Prostate gland (tissue), 2 donors: ENCODE measurements at regions not wholly inside any gene's neighbourhood (a gene's known extent, or its start where the extent isn't known, plus 50 kb on each side); places are given as distances from the start of the nearest gene placed in this dataset.

Experiments
- DNase-seq: peaks from one replicate; pipeline ENCODE4 v3.0.0-alpha.2; 2019; ENCODE audit warnings: low spot score
- H3K27ac ChIP-seq, 2 donors: fragments of 200-600 bp; sonication (generic); 2 replicates each; pipeline ENCODE4 v1.5.1; 2017 to 2019
- H3K27me3 ChIP-seq: fragments of 200-600 bp; sonication (generic); replicated peaks from 2 replicates; pipeline ENCODE4 v1.5.1; 2019; ENCODE audit not compliant: insufficient read depth
- H3K36me3 ChIP-seq, 2 donors: fragments of 200-600 bp; sonication (generic); 1 replicate in 1 of 2; 2 replicates in 1 of 2; pipeline versions ENCODE4 v1.5.1 to v1.8.1; 2017 to 2019
- H3K4me1 ChIP-seq: fragments of 200-600 bp; sonication (generic); replicated peaks from 2 replicates; pipeline ENCODE4 v1.5.1; 2019
- H3K4me3 ChIP-seq, 2 donors: fragments of 200-600 bp; sonication (generic); 2 replicates each; pipeline ENCODE4 v1.5.1; 2017 to 2019
- H3K9me3 ChIP-seq: fragments of 200-600 bp; sonication (generic); 2 replicates; pipeline ENCODE4 v1.5.1; 2017
- POLR2A ChIP-seq: fragments of 450-650 bp; IDR thresholded peaks from one replicate; pipeline ENCODE4 v1.6.1; 2016; ENCODE audit warnings: antibody characterized with exemption, mild to moderate bottlenecking
- POLR2AphosphoS5 ChIP-seq: sonication (generic); formaldehyde crosslinking; IDR thresholded peaks from one replicate; pipeline ENCODE4 v1.6.1; 2017; ENCODE audit warnings: antibody characterized with exemption
- WGBS: methylation state at CpG from one replicate; pipeline ENCODE4 v1.1.5; 2018; 5-methylcytosine and 5-hydroxymethylcytosine counted together
- intact Hi-C: fragments of 100-400 bp; cut with DNase I; formaldehyde crosslinking; loops from one replicate; pipeline ENCODE4 v1.14.2; 2022
- TF ChIP-seq, protein P1 (sequence below), 4 experiments: fragments of 200-600 bp in 2 of 4; fragments of 450-650 bp in 2 of 4; sonication (generic) in 2 of 4; IDR thresholded peaks; 1 replicate in 3 of 4; 2 replicates in 1 of 4; pipeline ENCODE4 v1.5.1; 2016 to 2019; ENCODE audit warnings: antibody characterized with exemption in 4 of 4, mild to moderate bottlenecking in 2 of 4, moderate library complexity in 2 of 4

DNA sequence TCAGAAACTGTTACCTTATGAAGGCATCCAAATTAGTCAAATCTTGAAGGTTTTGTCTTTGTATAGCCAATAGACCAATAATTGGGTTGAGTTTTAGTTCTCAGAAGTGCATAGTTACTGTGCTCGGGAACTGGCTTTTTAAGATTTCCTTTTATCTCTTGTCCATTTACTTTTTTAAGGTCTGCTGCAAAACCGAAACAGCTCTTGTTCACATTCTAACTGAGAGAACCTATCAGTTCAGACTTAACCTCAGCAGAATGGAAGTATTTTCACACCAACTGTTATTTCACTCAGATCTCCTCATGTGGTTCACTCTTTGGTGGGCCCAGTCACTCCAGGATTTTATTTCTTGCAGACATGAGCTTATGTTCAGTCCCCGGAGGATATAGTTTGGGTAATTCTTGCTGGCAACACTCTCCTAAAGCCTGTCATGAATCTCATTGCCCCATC is 55.5 kb downstream of the TPBG start:
- no peak for DNase-seq
- TF ChIP-seq POLR2A = no peak
- TF ChIP-seq, protein P1, sequence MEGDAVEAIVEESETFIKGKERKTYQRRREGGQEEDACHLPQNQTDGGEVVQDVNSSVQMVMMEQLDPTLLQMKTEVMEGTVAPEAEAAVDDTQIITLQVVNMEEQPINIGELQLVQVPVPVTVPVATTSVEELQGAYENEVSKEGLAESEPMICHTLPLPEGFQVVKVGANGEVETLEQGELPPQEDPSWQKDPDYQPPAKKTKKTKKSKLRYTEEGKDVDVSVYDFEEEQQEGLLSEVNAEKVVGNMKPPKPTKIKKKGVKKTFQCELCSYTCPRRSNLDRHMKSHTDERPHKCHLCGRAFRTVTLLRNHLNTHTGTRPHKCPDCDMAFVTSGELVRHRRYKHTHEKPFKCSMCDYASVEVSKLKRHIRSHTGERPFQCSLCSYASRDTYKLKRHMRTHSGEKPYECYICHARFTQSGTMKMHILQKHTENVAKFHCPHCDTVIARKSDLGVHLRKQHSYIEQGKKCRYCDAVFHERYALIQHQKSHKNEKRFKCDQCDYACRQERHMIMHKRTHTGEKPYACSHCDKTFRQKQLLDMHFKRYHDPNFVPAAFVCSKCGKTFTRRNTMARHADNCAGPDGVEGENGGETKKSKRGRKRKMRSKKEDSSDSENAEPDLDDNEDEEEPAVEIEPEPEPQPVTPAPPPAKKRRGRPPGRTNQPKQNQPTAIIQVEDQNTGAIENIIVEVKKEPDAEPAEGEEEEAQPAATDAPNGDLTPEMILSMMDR (IDR thresholded peaks at IDR 0.05) = no peak
- TF ChIP-seq POLR2AphosphoS5 = no peak
- WGBS = 86% methylated on average over 3 of the region's 3 CpGs
- no peak overlapping the region for H3K27ac ChIP-seq
- intact Hi-C loops = no loop called here
- H3K4me1 ChIP-seq = no peaks in the 10 kb centered on the region
- H3K36me3 ChIP-seq = no peaks in the 10 kb centered on the region
- no peaks in the 10 kb centered on the region for H3K27me3 ChIP-seq
- no peaks in the 10 kb centered on the region for H3K9me3 ChIP-seq
- no peak overlapping the region for H3K4me3 ChIP-seq

DNA sequence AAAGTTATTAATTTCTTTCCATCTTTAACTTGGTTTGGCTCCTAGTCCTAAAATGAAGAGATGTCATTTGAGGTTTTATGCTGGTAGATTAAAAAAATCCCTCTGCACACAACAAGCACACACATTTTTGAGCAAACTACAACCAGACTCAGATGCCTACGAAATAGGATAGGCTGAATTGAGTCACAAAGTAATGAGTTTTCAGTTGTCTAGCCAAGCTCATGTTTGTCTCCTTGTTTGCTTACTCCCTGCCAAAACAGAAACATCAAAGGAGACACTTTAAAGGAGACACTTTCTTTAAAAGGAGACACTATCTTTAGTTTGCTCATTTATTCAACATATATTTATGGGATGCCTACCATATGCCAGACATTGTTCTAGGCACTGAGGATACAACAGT is 56.2 kb downstream of the TPBG start:
- 29% methylated on average over 1 of the region's 1 CpG for WGBS
- no peaks in the 10 kb centered on the region for H3K36me3 ChIP-seq
- DNase-seq = no peak
- TF ChIP-seq POLR2A = no peak
- TF ChIP-seq, protein P1 (IDR thresholded peaks at IDR 0.05) = no peak
- TF ChIP-seq POLR2AphosphoS5 = no peak
- no peaks in the 10 kb centered on the region for H3K9me3 ChIP-seq
- H3K27me3 ChIP-seq = no peaks in the 10 kb centered on the region
- no peak overlapping the region for H3K27ac ChIP-seq
- H3K4me1 ChIP-seq = no peaks in the 10 kb centered on the region
- intact Hi-C loops = no loop called here
- no peak overlapping the region for H3K4me3 ChIP-seq

DNA sequence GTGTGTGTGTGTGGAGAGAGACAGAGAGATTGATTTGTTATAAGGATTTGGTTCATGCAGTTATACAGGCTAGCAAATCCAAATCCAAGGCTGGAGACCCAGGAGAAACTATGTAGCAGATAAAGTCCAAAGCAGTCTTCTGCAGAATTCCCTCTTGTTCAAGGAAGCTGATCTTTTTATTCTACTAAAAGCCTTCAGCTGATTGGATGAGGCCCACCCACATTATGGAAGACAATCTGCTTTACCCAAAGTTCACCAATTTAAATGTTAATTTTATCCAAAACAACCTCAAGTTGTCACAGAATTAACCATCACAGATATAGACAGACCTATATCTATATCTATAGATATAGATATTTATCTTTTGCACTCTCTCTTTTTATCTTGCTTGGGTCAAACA is 67.0 kb downstream of the TPBG start:
- H3K9me3 ChIP-seq = no peaks in the 10 kb centered on the region
- H3K4me1 ChIP-seq = no peaks in the 10 kb centered on the region
- H3K27ac ChIP-seq = no peak overlapping the region
- intact Hi-C loops = no loop called here
- H3K4me3 ChIP-seq = no peak overlapping the region
- TF ChIP-seq POLR2AphosphoS5 (no peak), POLR2A (no peak)
- TF ChIP-seq, protein P1 (IDR thresholded peaks at IDR 0.05) = no peak
- no peak for DNase-seq
- no peaks in the 10 kb centered on the region for H3K27me3 ChIP-seq
- H3K36me3 ChIP-seq = no peaks in the 10 kb centered on the region

DNA sequence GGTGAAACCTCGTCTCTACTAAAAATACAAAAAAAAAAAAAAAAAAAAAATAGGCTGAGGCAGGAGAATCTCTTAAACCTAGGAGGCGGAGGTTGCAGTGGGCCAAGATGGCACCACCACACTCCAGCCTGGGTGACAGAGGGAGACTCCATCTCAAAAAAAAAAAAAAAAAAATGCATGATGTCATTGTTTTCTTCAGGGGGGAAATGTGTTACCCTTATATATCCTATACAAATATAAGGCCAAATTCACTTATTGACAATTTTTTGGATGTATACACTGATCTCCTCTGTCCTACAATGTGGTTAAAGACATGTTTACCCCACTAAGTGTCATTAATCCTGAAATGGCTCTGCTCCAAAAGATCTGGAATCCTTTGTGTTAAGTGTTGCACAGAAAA is 73.1 kb downstream of the TPBG start:
- Histone ChIP-seq H3K4me1 (no peaks in the 10 kb centered on the region), H3K27ac (no peak overlapping the region), H3K9me3 (no peaks in the 10 kb centered on the region), H3K27me3 (no peaks in the 10 kb centered on the region), H3K4me3 (no peak overlapping the region), H3K36me3 (no peaks in the 10 kb centered on the region)
- no peak for TF ChIP-seq POLR2A
- TF ChIP-seq POLR2AphosphoS5 = no peak
- TF ChIP-seq, protein P1 (IDR thresholded peaks at IDR 0.05) = no peak
- DNase-seq = no peak
- 90% methylated on average over 2 of the region's 2 CpGs for WGBS
- intact Hi-C loops = no loop called here

DNA sequence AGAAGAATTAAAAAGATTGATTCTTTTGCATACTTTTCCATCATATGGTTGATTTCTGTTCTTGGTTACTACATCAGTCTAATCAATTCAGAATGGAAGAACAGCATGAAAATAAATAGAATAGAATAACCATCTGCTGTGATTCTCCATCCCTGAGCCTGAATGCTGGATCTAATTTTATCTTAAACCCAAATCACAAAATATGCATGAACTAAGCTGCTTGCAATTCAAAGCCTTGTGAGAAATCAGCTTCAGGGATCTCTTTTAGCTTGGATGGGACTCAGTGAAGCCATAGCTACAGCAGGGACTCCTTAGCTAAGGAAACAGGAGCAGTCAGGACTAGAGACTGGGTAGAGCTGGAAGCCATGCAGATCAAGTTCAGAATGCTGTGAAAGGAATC is 74.1 kb downstream of the TPBG start:
- TF ChIP-seq POLR2AphosphoS5 (no peak), POLR2A (no peak)
- TF ChIP-seq, protein P1 (IDR thresholded peaks at IDR 0.05) = no peak
- H3K27me3 ChIP-seq = no peaks in the 10 kb centered on the region
- no peak for DNase-seq
- no peaks in the 10 kb centered on the region for H3K4me1 ChIP-seq
- H3K9me3 ChIP-seq = no peaks in the 10 kb centered on the region
- H3K36me3 ChIP-seq = no peaks in the 10 kb centered on the region
- intact Hi-C loops = no loop called here
- H3K4me3 ChIP-seq = no peak overlapping the region
- H3K27ac ChIP-seq = no peak overlapping the region
